Brain microvascular endothelial cell (primary cell): ENCODE measurements at regions not wholly inside any gene's neighbourhood (a gene's known extent, or its start where the extent isn't known, plus 50 kb on each side); places are given as distances from the start of the nearest gene placed in this dataset.

Experiments used
- DNase-seq: peaks from one replicate; pipeline ENCODE4 v3.0.0-alpha.2; 2020
- H3K27ac ChIP-seq: fragments of 250-450 bp; sonication (Bioruptor Pico); 2 replicates; pipeline ENCODE4 v1.5.1; 2020; ENCODE audit warnings: mild to moderate bottlenecking, moderate library complexity
- H3K27me3 ChIP-seq: fragments of 250-450 bp; sonication (Bioruptor Pico); replicated peaks from 2 replicates; pipeline ENCODE4 v1.5.1; 2020; ENCODE audit warnings: mild to moderate bottlenecking
- H3K36me3 ChIP-seq: fragments of 250-450 bp; sonication (Bioruptor Pico); replicated peaks from 2 replicates; pipeline ENCODE4 v1.5.1; 2020; ENCODE audit warnings: mild to moderate bottlenecking
- H3K4me3 ChIP-seq: 2 replicates; pipeline ENCODE4 v1.5.1; 2011; ENCODE audit warnings: low read depth, mild to moderate bottlenecking, control low read depth, low read length, moderate library complexity
- CTCF ChIP-seq: IDR thresholded peaks from 2 replicates; pipeline ENCODE4 v1.5.1; 2011; ENCODE audit warnings: low read depth, mild to moderate bottlenecking, moderate library complexity, low read length, control low read depth, inconsistent platforms; ENCODE audit errors: missing control alignments
- in situ Hi-C: cut with HindIII; loops from 2 replicates; pipeline ENCODE4 v1.10.0; 2017; ENCODE audit warnings: low sequenced_read_pairs, low pct_ligation_motif_present

GRCh38 chrX:26050099-26050498 lies 88.0 kb upstream of the MAGEB18 start:
- no peak for TF ChIP-seq CTCF
- in situ Hi-C loops = no loop called here
- no peaks in the 10 kb centered on the region for H3K36me3 ChIP-seq
- no peak overlapping the region for H3K27ac ChIP-seq
- DNase-seq = no peak
- H3K4me3 ChIP-seq = no peak overlapping the region
- no peaks in the 10 kb centered on the region for H3K27me3 ChIP-seq

- Histone ChIP-seq H3K27me3 (no peaks in the 10 kb centered on the region), H3K27ac (no peak overlapping the region), H3K36me3 (no peaks in the 10 kb centered on the region), H3K4me3 (no peak overlapping the region)
- DNase-seq = no peak
- in situ Hi-C loops = no loop called here
- no peak for TF ChIP-seq CTCF
These were observed 67.3 kb upstream of the MAGEB18 start for GRCh38 chrX:26070882-26071281.

DNA sequence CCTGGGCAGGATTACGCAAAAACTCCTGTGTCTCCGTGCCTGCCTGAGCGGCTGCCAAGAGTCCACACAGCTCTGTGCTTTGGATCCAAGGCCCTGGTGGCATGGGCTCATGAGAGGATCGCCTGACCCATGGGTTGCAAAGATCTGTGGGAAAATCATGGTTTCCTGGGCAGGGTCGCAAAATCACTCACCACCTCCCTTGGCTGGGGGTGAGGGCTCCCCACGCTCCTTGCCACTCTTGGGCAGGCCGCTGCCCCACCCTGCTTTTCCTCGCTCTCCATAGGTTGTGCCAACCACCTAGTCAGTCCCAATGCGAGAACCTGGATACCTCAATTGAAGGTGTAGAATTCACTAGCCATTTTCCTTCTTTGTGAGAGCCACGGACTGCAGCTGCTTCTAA lies 66.5 kb upstream of the MAGEB18 start:
- H3K27ac ChIP-seq = no peak overlapping the region
- no peak for DNase-seq
- H3K27me3 ChIP-seq = no peaks in the 10 kb centered on the region
- H3K4me3 ChIP-seq = no peak overlapping the region
- TF ChIP-seq CTCF = no peak
- in situ Hi-C loops = no loop called here
- no peaks in the 10 kb centered on the region for H3K36me3 ChIP-seq

- no peak for DNase-seq
- no peak for TF ChIP-seq CTCF
- Histone ChIP-seq H3K4me3 (no peak overlapping the region), H3K27me3 (no peaks in the 10 kb centered on the region), H3K36me3 (no peaks in the 10 kb centered on the region), H3K27ac (no peak overlapping the region)
- in situ Hi-C loops = no loop called here
These were observed 55.0 kb upstream of the MAGEB18 start for GRCh38 chrX:26083093-26083492.
